ENCODE measurements at regions not wholly inside any gene's neighbourhood (a gene's known extent, or its start where the extent isn't known, plus 50 kb on each side); places are given as distances from the start of the nearest gene placed in this dataset.

DNA sequence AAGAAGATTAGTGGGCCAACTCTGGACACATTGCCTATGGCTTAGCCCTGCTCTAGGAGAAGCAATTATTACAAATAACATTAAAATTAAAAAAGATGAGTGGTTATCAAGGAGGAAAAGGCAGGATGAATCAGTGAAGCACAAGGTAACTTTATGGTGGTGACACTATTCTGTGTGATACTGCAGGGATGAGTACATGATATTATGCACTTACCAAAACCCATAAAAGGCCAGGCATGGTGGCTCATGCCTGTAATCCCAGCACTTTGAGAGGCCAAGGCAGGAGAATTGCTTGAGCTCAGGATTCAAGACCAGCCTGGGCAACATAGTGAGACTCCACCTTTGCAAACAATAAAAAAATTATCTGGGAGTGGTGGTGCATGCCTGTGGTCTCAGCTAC, 344.3 kb upstream of the CDIN1 start:
- Histone ChIP-seq H3K4me3 (no peak overlapping the region), H3K27ac (ENCODE audit: control insufficient read depth, insufficient read depth) (no peak overlapping the region), H3K36me3 (ENCODE audit: control insufficient read depth in 2 of 2, insufficient read depth in 2 of 2, low read length in 1 of 2) (no peaks in the 10 kb centered on the region), H4K20me1 (ENCODE audit: control insufficient read depth, insufficient read depth) (no peaks in the 10 kb centered on the region), H3K79me2 (ENCODE audit: control insufficient read depth, insufficient read depth, low read length) (no peaks in the 10 kb centered on the region), H3K9ac (ENCODE audit: control insufficient read depth, insufficient read depth, low read length) (no peak overlapping the region), H3K4me2 (ENCODE audit: control insufficient read depth, insufficient read depth) (no peak overlapping the region), H3K9me3 (replicated peaks; ENCODE audit: control insufficient read depth, insufficient read depth, low read length) (no peaks in the 10 kb centered on the region), H3K4me1 (ENCODE audit: control insufficient read depth, insufficient read depth, low read length) (no peaks in the 10 kb centered on the region), H2AFZ (ENCODE audit: control insufficient read depth, low read depth, low read length) (no peak overlapping the region), H3K27me3 (replicated peaks in 1 of 2; ENCODE audit: control insufficient read depth in 2 of 2, insufficient read depth in 2 of 2, low read length in 1 of 2) (no peaks in the 10 kb centered on the region)
- ATAC-seq (no peak), FAIRE-seq (no peak), DNase-seq (ENCODE audit: low read depth, low spot score) (no peak)
- ChIA-PET SMC1A (ENCODE audit: uncharacterized antibody, unreplicated experiment) (no interaction called here), RAD21 (ENCODE audit: unreplicated experiment) (no interaction called here), CTCF (no interaction called here), POLR2A (no interaction called here)
- intact Hi-C loops (cut with micrococcal nuclease; ENCODE audit: unreplicated experiment) = no loop called here
- in situ Hi-C loops (cut with MboI) = no loop called here
- no peak for TF ChIP-seq ZNF274 (IDR thresholded peaks at IDR 0.05; ENCODE audit: insufficient read depth, insufficient read length)
- TF ChIP-seq, protein P1, sequence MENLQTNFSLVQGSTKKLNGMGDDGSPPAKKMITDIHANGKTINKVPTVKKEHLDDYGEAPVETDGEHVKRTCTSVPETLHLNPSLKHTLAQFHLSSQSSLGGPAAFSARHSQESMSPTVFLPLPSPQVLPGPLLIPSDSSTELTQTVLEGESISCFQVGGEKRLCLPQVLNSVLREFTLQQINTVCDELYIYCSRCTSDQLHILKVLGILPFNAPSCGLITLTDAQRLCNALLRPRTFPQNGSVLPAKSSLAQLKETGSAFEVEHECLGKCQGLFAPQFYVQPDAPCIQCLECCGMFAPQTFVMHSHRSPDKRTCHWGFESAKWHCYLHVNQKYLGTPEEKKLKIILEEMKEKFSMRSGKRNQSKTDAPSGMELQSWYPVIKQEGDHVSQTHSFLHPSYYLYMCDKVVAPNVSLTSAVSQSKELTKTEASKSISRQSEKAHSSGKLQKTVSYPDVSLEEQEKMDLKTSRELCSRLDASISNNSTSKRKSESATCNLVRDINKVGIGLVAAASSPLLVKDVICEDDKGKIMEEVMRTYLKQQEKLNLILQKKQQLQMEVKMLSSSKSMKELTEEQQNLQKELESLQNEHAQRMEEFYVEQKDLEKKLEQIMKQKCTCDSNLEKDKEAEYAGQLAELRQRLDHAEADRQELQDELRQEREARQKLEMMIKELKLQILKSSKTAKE (IDR thresholded peaks at IDR 0.05; ENCODE audit: low read depth, poor library complexity, severe bottlenecking) = no peak
- no peak for TF ChIP-seq KDM1A (IDR thresholded peaks at IDR 0.05; ENCODE audit: borderline replicate concordance)
- no peak for TF ChIP-seq JUNB (IDR thresholded peaks at IDR 0.05)
- no peak for TF ChIP-seq POLR2A (IDR thresholded peaks at IDR 0.05; ENCODE audit: low read depth, low read length)
- no peak for TF ChIP-seq RAD51 (IDR thresholded peaks at IDR 0.05)
- BruUV-seq (replicated peaks) = no TSS peak

DNA sequence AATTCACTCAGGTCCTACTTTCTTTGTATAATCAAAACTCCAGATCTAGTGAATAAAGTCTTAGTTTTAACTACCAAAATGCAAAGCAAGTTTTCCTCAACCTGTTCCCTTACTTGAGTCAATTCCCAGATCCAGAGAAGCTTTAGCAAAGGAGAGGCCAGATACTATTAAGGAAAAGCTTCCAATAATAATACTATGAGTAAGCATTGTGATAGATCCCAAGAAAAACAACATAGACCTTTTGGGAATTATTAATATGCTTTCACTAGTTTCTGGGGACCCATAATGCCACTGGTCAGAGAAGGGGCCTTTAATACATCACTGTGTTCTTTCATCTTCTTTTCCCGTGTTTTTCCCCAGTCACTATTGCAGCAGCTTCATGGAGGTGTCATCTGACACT, 339.9 kb upstream of the CDIN1 start:
- no peak for TF ChIP-seq HDGF (IDR thresholded peaks at IDR 0.05)
- TF ChIP-seq RCOR1 (conservative IDR thresholded peaks at IDR 0.05; ENCODE audit: low read depth, low read length) = no peak
- no peak for TF ChIP-seq ASH2L (IDR thresholded peaks at IDR 0.05; ENCODE audit: borderline replicate concordance, low read depth)
- TF ChIP-seq MEF2A (IDR thresholded peaks at IDR 0.05; ENCODE audit: insufficient read depth, low read depth, low read length) = no peak
- TF ChIP-seq, protein P2, sequence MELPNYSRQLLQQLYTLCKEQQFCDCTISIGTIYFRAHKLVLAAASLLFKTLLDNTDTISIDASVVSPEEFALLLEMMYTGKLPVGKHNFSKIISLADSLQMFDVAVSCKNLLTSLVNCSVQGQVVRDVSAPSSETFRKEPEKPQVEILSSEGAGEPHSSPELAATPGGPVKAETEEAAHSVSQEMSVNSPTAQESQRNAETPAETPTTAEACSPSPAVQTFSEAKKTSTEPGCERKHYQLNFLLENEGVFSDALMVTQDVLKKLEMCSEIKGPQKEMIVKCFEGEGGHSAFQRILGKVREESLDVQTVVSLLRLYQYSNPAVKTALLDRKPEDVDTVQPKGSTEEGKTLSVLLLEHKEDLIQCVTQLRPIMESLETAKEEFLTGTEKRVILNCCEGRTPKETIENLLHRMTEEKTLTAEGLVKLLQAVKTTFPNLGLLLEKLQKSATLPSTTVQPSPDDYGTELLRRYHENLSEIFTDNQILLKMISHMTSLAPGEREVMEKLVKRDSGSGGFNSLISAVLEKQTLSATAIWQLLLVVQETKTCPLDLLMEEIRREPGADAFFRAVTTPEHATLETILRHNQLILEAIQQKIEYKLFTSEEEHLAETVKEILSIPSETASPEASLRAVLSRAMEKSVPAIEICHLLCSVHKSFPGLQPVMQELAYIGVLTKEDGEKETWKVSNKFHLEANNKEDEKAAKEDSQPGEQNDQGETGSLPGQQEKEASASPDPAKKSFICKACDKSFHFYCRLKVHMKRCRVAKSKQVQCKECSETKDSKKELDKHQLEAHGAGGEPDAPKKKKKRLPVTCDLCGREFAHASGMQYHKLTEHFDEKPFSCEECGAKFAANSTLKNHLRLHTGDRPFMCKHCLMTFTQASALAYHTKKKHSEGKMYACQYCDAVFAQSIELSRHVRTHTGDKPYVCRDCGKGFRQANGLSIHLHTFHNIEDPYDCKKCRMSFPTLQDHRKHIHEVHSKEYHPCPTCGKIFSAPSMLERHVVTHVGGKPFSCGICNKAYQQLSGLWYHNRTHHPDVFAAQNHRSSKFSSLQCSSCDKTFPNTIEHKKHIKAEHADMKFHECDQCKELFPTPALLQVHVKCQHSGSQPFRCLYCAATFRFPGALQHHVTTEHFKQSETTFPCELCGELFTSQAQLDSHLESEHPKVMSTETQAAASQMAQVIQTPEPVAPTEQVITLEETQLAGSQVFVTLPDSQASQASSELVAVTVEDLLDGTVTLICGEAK (IDR thresholded peaks at IDR 0.05; ENCODE audit: borderline replicate concordance) = no peak
- TF ChIP-seq SMC3 (IDR thresholded peaks at IDR 0.05; ENCODE audit: borderline replicate concordance, low read length) = no peak
- TF ChIP-seq BRCA1 (IDR thresholded peaks at IDR 0.05; ENCODE audit: low read depth, low read length) = no peak
- TF ChIP-seq STAT3 (IDR thresholded peaks at IDR 0.05; ENCODE audit: low read depth, low read length) = no peak
- Histone ChIP-seq H3K4me3 (no peak overlapping the region), H3K27ac (ENCODE audit: control insufficient read depth, insufficient read depth) (no peak overlapping the region), H3K27me3 (replicated peaks in 1 of 2; ENCODE audit: control insufficient read depth in 2 of 2, insufficient read depth in 2 of 2, low read length in 1 of 2) (no peaks in the 10 kb centered on the region), H3K4me1 (ENCODE audit: control insufficient read depth, insufficient read depth, low read length) (no peaks in the 10 kb centered on the region), H4K20me1 (ENCODE audit: control insufficient read depth, insufficient read depth) (no peaks in the 10 kb centered on the region), H3K9me3 (replicated peaks; ENCODE audit: control insufficient read depth, insufficient read depth, low read length) (no peaks in the 10 kb centered on the region), H3K4me2 (ENCODE audit: control insufficient read depth, insufficient read depth) (no peak overlapping the region), H2AFZ (ENCODE audit: control insufficient read depth, low read depth, low read length) (no peak overlapping the region), H3K79me2 (ENCODE audit: control insufficient read depth, insufficient read depth, low read length) (no peaks in the 10 kb centered on the region), H3K36me3 (ENCODE audit: control insufficient read depth in 2 of 2, insufficient read depth in 2 of 2, low read length in 1 of 2) (no peaks in the 10 kb centered on the region), H3K9ac (ENCODE audit: control insufficient read depth, insufficient read depth, low read length) (no peak overlapping the region)
- in situ Hi-C loops (cut with MboI) (no loop called here), intact Hi-C loops (cut with micrococcal nuclease; ENCODE audit: unreplicated experiment) (no loop called here)
- 0% methylated on average over 1 of the region's 1 CpG for WGBS (ENCODE audit: insufficient coverage, insufficient replicate concordance, low lambda C conversion rate, missing lambda C conversion rate)
- DNase-seq (ENCODE audit: low read depth, low spot score) (no peak), ATAC-seq (no peak), FAIRE-seq (no peak)
- BruUV-seq (replicated peaks) = no TSS peak
- POLR2A ChIA-PET = no interaction called here
- CTCF ChIA-PET = no interaction called here
- RAD21 ChIA-PET (ENCODE audit: unreplicated experiment) = no interaction called here
- SMC1A ChIA-PET (ENCODE audit: uncharacterized antibody, unreplicated experiment) = no interaction called here

All from GM12878 (cell line).